CD4-positive, CD25-positive, alpha-beta regulatory T cell (primary cell): ENCODE measurements at regions not wholly inside any gene's neighbourhood (a gene's known extent, or its start where the extent isn't known, plus 50 kb on each side); places are given as distances from the start of the nearest gene placed in this dataset.

ENCODE experiments used
- ATAC-seq, 2 donors: fragments of 150-1000 bp; cut with Tn5 transposase; one replicate each; pipeline ENCODE4 v1.10.0; 2021; ENCODE audit warnings: low read depth in 2 of 2, moderate number of reproducible peaks in 2 of 2, moderate library complexity in 1 of 2
- DNase-seq, 3 donors: peaks; one replicate each; pipeline versions ENCODE4 v3.0.0 to v3.0.0-alpha.2; 2012 to 2022; ENCODE audit warnings: mixed read lengths in 1 of 3
- H3K27ac ChIP-seq: one replicate; pipeline ENCODE4 v1.7.0; 2013; ENCODE audit warnings: mild to moderate bottlenecking, low read length; ENCODE audit not compliant: insufficient read depth, poor library complexity, severe bottlenecking
- H3K27me3 ChIP-seq: one replicate; pipeline ENCODE4 v1.7.0; 2013; ENCODE audit warnings: low read length; ENCODE audit not compliant: control insufficient read depth, insufficient read depth
- H3K36me3 ChIP-seq: one replicate; pipeline ENCODE4 v1.7.0; 2013; ENCODE audit warnings: mild to moderate bottlenecking, low read length, moderate library complexity; ENCODE audit not compliant: control insufficient read depth, insufficient read depth
- H3K4me1 ChIP-seq: 2 replicates; pipeline ENCODE4 v1.7.0; 2013; ENCODE audit warnings: mild to moderate bottlenecking, low read length; ENCODE audit not compliant: insufficient read depth, control insufficient read depth, poor library complexity, severe bottlenecking
- H3K4me3 ChIP-seq: one replicate; pipeline ENCODE4 v1.7.0; 2013; ENCODE audit warnings: low read depth, mild to moderate bottlenecking, low read length, moderate library complexity
- H3K9me3 ChIP-seq, 2 experiments: 1 replicate in 1 of 2; 2 replicates in 1 of 2; pipeline ENCODE4 v1.7.0; 2013; ENCODE audit warnings: low read length in 2 of 2, mild to moderate bottlenecking in 1 of 2, moderate library complexity in 1 of 2; ENCODE audit not compliant: control insufficient read depth in 2 of 2
- H3K27ac Mint-ChIP-seq, 3 donors: one replicate each; pipeline ENCODE4 v1.8.0; 2020 to 2022; ENCODE audit warnings: mild to moderate bottlenecking in 3 of 3, mixed read lengths in 3 of 3, moderate library complexity in 2 of 3
- H3K27me3 Mint-ChIP-seq: one replicate; pipeline ENCODE4 v1.8.0; 2022; ENCODE audit warnings: mild to moderate bottlenecking, mixed read lengths
- H3K36me3 Mint-ChIP-seq: one replicate; pipeline ENCODE4 v1.8.0; 2020; ENCODE audit warnings: mixed read lengths
- H3K4me1 Mint-ChIP-seq, 4 donors: one replicate each; pipeline ENCODE4 v1.8.0; 2020 to 2022; ENCODE audit warnings: mixed read lengths in 4 of 4, mild to moderate bottlenecking in 1 of 4
- H3K4me3 Mint-ChIP-seq, 4 donors: one replicate each; pipeline ENCODE4 v1.8.0; 2020 to 2022; ENCODE audit warnings: mild to moderate bottlenecking in 4 of 4, mixed read lengths in 4 of 4, moderate library complexity in 3 of 4
- H3K9me3 Mint-ChIP-seq, 7 donors: one replicate each; pipeline ENCODE4 v1.8.0; 2020 to 2022; ENCODE audit warnings: mixed read lengths in 7 of 7, mild to moderate bottlenecking in 3 of 7, moderate library complexity in 2 of 7

DNA sequence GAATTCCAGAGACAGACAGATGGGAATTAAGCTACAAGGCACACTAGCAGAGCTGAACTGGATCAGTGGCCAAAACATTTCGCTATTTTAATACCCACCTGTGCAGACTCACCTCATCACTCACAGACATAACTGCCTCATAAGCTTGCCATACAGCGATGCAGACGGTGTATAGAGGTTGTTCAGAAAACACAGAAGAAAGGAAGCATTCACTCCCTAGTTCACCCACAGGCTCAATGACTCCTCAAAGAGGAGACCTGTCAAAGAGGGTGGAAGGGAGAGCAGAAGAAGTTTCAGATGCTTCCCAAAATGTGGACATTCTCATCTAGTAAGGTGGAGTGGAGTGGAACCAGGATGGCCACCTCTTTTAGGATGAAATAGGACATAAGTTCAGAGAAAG, 81.7 kb upstream of the SPHKAP start:
- H3K27ac Mint-ChIP-seq = no peak overlapping the region
- ATAC-seq = no peak

DNA sequence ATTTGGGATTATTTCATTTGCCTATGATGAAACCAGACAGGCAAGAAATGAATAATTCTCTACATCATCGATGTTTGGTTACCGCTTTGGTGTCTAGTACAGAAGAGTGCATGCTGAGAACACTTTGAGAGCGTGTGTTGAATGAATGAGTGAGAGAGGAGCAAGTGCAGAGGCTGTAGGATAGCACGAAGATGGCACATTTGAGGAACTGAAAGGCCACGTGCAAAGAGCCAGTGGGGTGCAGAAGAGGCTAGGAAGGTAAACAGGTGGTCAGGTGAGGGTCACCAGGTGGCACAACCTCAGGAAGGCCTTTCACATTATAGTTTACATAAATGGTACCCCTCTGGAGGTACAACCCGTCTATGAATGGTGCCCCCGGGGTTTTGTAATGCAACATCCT, 80.1 kb upstream of the SPHKAP start:
- DNase-seq = no peak
- no peaks in the 10 kb centered on the region for H3K27me3 Mint-ChIP-seq
- H3K4me3 Mint-ChIP-seq = no peak overlapping the region
- Histone ChIP-seq H3K27me3 (no peaks in the 10 kb centered on the region), H3K4me3 (no peak overlapping the region), H3K27ac (no peak overlapping the region), H3K9me3 (no peaks in the 10 kb centered on the region), H3K4me1 (no peaks in the 10 kb centered on the region), H3K36me3 (no peaks in the 10 kb centered on the region)
- H3K27ac Mint-ChIP-seq = no peak overlapping the region
- no peak for ATAC-seq
- H3K9me3 Mint-ChIP-seq = peaks cover 0 to 5% (median 2%) of the 10 kb centered on the region in 7 donors
- H3K4me1 Mint-ChIP-seq = no peaks in the 10 kb centered on the region
- H3K36me3 Mint-ChIP-seq = no peaks in the 10 kb centered on the region

More for the DNA sequence above, 81.7 kb upstream of the SPHKAP start:
- Histone ChIP-seq H3K4me3 (no peak overlapping the region), H3K9me3 (no peaks in the 10 kb centered on the region), H3K27ac (no peak overlapping the region), H3K4me1 (no peaks in the 10 kb centered on the region), H3K36me3 (no peaks in the 10 kb centered on the region), H3K27me3 (no peaks in the 10 kb centered on the region)
- Mint-ChIP-seq H3K36me3 (no peaks in the 10 kb centered on the region), H3K4me1 (no peaks in the 10 kb centered on the region), H3K4me3 (no peak overlapping the region), H3K27me3 (no peaks in the 10 kb centered on the region), H3K9me3 (peaks cover 0 to 7% (median 2%) of the 10 kb centered on the region in 7 donors)
- DNase-seq = peak in 1 of 3 donors; percentile 0

DNA sequence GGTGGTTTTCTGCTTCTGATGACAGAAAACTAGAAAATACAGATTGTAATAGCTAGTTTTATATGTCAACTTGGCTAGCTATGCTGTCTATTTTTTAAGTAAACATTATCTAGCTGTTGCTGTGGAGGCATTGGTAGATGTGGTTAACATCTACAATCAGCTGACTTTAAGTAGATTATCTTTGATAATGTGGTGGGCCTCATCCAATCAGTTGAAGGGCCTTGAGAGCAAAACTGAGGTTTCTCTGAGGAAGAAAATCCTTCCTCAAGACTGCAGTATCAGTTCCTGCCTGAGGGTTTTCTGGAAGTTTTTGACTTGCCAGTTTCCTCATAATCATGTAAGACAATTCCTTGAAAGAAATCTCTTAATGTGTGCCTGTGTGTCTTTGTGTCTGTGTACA, 75.9 kb upstream of the SPHKAP start:
- Histone ChIP-seq H3K27ac (no peak overlapping the region), H3K9me3 (no peaks in the 10 kb centered on the region), H3K36me3 (no peaks in the 10 kb centered on the region), H3K27me3 (no peaks in the 10 kb centered on the region), H3K4me3 (no peak overlapping the region), H3K4me1 (no peaks in the 10 kb centered on the region)
- Mint-ChIP-seq H3K4me1 (no peaks in the 10 kb centered on the region), H3K27ac (no peak overlapping the region), H3K9me3 (peaks cover 0 to 6% (median 1%) of the 10 kb centered on the region in 7 donors), H3K36me3 (no peaks in the 10 kb centered on the region), H3K4me3 (no peak overlapping the region), H3K27me3 (no peaks in the 10 kb centered on the region)
- no peak for DNase-seq
- no peak for ATAC-seq

DNA sequence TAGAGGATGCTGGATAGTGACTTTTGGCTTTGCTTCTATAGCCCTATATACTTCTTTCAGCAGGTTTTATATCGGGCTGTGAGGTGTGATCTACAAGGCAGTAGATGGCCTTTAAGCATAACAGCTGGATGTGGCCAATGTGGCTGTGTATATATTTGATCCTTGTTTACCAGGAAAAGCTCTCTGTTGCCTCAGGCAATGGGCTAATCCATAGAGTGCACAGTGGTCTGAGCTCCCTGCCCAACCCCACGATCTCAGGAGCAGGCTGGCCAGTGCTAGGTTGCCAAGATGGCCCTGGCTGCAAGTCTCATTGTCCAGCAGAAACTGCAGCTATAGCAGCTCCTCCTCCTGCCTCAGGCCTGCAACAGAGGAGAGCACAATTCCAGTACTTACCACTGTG, 72.3 kb upstream of the SPHKAP start:
- Histone ChIP-seq H3K36me3 (no peaks in the 10 kb centered on the region), H3K4me3 (no peak overlapping the region), H3K4me1 (no peaks in the 10 kb centered on the region), H3K27ac (no peak overlapping the region), H3K9me3 (peaks cover 0 to 2% of the 10 kb centered on the region in 2 experiments), H3K27me3 (no peaks in the 10 kb centered on the region)
- DNase-seq = no peak
- H3K36me3 Mint-ChIP-seq = no peaks in the 10 kb centered on the region
- H3K27ac Mint-ChIP-seq = no peak overlapping the region
- no peaks in the 10 kb centered on the region for H3K4me1 Mint-ChIP-seq
- H3K27me3 Mint-ChIP-seq = no peaks in the 10 kb centered on the region
- ATAC-seq = no peak
- H3K9me3 Mint-ChIP-seq = peaks cover 0 to 8% (median 3%) of the 10 kb centered on the region in 7 donors
- H3K4me3 Mint-ChIP-seq = no peak overlapping the region

DNA sequence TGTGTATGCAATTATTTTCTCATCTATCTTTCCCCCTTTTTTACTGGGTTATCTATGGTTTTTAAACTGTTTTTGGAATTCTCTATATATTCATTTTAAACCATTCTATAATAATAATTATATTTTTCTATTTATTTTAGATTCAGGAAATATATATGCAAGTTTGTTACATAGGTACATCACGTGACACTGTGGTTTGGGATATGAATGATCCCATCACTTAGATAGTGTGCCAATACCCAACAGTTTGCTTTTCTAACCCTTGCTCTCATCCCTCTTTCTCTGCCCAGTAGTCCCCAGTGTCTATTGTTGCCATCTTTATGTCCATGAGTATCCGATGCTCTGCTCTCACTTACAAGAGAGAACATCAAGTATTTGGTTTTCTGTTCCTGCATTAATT, 65.8 kb upstream of the SPHKAP start:
- H3K27me3 Mint-ChIP-seq = no peaks in the 10 kb centered on the region
- H3K9me3 Mint-ChIP-seq = peaks cover 0 to 12% (median 3%) of the 10 kb centered on the region in 7 donors
- H3K27me3 ChIP-seq = no peaks in the 10 kb centered on the region
- peaks cover 0 to 2% of the 10 kb centered on the region in 2 experiments for H3K9me3 ChIP-seq
- ATAC-seq (no peak), DNase-seq (no peak)
- no peaks in the 10 kb centered on the region for H3K4me1 ChIP-seq
- no peak overlapping the region for H3K27ac ChIP-seq
- no peak overlapping the region for H3K4me3 Mint-ChIP-seq
- no peak overlapping the region for H3K27ac Mint-ChIP-seq
- H3K4me1 Mint-ChIP-seq = no peaks in the 10 kb centered on the region
- no peaks in the 10 kb centered on the region for H3K36me3 Mint-ChIP-seq
- H3K36me3 ChIP-seq = no peaks in the 10 kb centered on the region
- H3K4me3 ChIP-seq = no peak overlapping the region

DNA sequence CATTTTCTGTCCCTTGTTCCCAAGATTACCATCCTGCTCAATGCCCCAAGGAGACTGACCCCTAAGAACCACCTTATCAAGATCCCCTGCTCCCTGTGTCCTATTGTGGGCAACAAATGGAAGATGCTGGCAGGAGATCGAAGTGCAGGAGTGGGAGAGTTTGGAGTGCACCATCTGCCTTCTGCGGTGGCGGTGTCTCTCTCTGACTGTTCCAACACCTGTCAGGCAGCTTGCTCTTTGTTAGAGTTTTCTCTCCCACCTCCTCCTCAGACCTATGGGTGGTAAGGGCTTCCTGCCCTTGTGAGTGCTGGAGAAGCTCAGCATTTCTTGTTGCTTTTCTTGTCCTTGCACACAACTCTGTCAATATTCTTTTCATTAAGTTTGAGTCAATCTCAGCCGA, 64.1 kb upstream of the SPHKAP start:
- peaks cover 0 to 12% (median 4%) of the 10 kb centered on the region in 7 donors for H3K9me3 Mint-ChIP-seq
- Histone ChIP-seq H3K36me3 (no peaks in the 10 kb centered on the region), H3K4me3 (no peak overlapping the region), H3K4me1 (no peaks in the 10 kb centered on the region), H3K27ac (no peak overlapping the region), H3K27me3 (no peaks in the 10 kb centered on the region), H3K9me3 (no peaks in the 10 kb centered on the region)
- no peaks in the 10 kb centered on the region for H3K4me1 Mint-ChIP-seq
- no peaks in the 10 kb centered on the region for H3K27me3 Mint-ChIP-seq
- DNase-seq (no peak), ATAC-seq (no peak)
- H3K27ac Mint-ChIP-seq = no peak overlapping the region
- no peak overlapping the region for H3K4me3 Mint-ChIP-seq
- no peaks in the 10 kb centered on the region for H3K36me3 Mint-ChIP-seq

DNA sequence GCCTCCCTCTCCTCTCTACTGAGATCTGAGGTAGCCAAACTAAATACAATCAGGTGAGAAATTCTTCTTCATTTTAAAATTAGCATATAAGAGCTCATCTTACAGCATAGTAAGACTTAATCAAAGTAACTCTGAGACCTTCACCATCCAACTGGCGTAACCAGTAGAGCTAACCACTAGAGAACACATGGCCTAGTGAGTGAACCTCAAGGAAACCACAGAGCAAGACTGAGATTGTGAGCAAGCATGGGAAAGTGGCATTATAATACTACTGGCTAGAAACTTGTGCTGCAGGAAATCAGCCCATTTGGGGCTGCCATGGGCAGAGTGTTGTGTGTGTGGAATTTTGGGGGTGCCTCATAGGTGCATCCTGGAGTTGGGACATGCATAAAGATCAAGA, 61.1 kb upstream of the SPHKAP start:
- no peaks in the 10 kb centered on the region for H3K27me3 Mint-ChIP-seq
- Histone ChIP-seq H3K27me3 (no peaks in the 10 kb centered on the region), H3K4me1 (no peaks in the 10 kb centered on the region), H3K4me3 (no peak overlapping the region), H3K9me3 (no peaks in the 10 kb centered on the region), H3K36me3 (no peaks in the 10 kb centered on the region), H3K27ac (no peak overlapping the region)
- peaks cover 0 to 3% (median 1%) of the 10 kb centered on the region in 7 donors for H3K9me3 Mint-ChIP-seq
- H3K36me3 Mint-ChIP-seq = no peaks in the 10 kb centered on the region
- H3K4me1 Mint-ChIP-seq = no peaks in the 10 kb centered on the region
- no peak overlapping the region for H3K27ac Mint-ChIP-seq
- no peak overlapping the region for H3K4me3 Mint-ChIP-seq
- ATAC-seq (no peak), DNase-seq (no peak)

DNA sequence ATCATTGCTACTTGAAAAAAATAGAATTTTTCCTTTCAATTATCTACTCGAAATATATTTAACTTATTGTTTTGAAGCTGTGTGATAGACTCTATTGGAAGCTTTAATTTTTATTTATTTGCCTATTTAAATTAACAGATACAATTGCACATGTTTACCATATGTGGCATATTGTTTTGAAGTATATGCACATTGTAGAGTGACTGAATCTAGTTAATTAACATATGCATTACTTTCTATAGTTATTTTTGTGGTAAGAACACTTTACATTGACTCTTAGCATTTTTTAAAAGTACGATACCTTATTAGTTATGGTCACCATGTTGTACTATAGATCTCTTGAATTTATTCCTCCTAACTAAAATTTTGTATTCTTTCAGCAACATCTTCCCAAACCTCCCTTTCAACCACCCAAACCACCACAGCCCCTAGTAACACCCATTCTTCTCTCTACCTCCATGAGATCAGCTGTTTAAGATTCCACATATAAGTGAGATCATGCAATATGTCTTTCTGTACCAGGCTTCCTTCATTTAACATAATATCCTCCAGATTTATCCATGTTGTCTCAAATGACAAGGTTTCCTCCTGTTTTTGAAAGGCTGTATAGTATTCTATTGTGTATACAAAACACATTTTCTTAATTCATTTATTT, 58.5 kb upstream of the SPHKAP start:
- Histone ChIP-seq H3K4me3 (no peak overlapping the region), H3K36me3 (no peaks in the 10 kb centered on the region), H3K4me1 (no peaks in the 10 kb centered on the region), H3K27ac (no peak overlapping the region), H3K9me3 (no peaks in the 10 kb centered on the region), H3K27me3 (no peaks in the 10 kb centered on the region)
- H3K36me3 Mint-ChIP-seq = no peaks in the 10 kb centered on the region
- no peak overlapping the region for H3K4me3 Mint-ChIP-seq
- H3K27me3 Mint-ChIP-seq = no peaks in the 10 kb centered on the region
- ATAC-seq (no peak), DNase-seq (no peak)
- no peak overlapping the region for H3K27ac Mint-ChIP-seq
- no peaks in the 10 kb centered on the region for H3K4me1 Mint-ChIP-seq
- H3K9me3 Mint-ChIP-seq = peaks cover 0 to 3% (median 0%) of the 10 kb centered on the region in 7 donors
